SK-N-SH (cell line): ENCODE measurements at regions not wholly inside any gene's neighbourhood (a gene's known extent, or its start where the extent isn't known, plus 50 kb on each side); places are given as distances from the start of the nearest gene placed in this dataset.

ENCODE experiments used
- CTCF ChIA-PET: fragments of 300-600, 350-600 bp; formaldehyde crosslinking; extraction: SDS; loops from one replicate; lab custom pipeline; 2021; lab: Yijun Ruan, JAX
- POLR2A ChIA-PET: fragments of 350-600 bp; sonication (Branson Sonifier 250); formaldehyde crosslinking; extraction: SDS; loops from one replicate; lab custom pipeline; 2020; ENCODE audit warnings: antibody characterized with exemption, inconsistent platforms; lab: Yijun Ruan, JAX
- DNase-seq: peaks from one replicate; pipeline ENCODE4 v3.0.0; 2012
- H2AFZ ChIP-seq: fragments of 200-600 bp; sonication (generic); 2 replicates; pipeline ENCODE4 v1.8.1; 2016; ENCODE audit warnings: antibody characterized with exemption, mild to moderate bottlenecking, low read depth
- H3F3A ChIP-seq: fragments of 200-600 bp; sonication (generic); replicated peaks from 2 replicates; pipeline ENCODE3; 2016; ENCODE audit warnings: antibody characterized with exemption, mild to moderate bottlenecking; ENCODE audit not compliant: insufficient read depth
- H3K27ac ChIP-seq, 2 experiments: fragments of 200-500 bp in 1 of 2; fragments of 200-600 bp in 1 of 2; sonication (Bioruptor generic) in 1 of 2; sonication (generic), shearing (Covaris generic) in 1 of 2; 2 replicates each; pipeline versions ENCODE4 v1.5.1 to v1.6.1; 2014 to 2016; ENCODE audit warnings: low read depth in 2 of 2, inconsistent platforms in 1 of 2, low read length in 1 of 2, mild to moderate bottlenecking in 1 of 2, mixed read lengths in 1 of 2
- H3K27me3 ChIP-seq: fragments of 200-600 bp; sonication (generic), shearing (Covaris generic); 2 replicates; pipeline ENCODE4 v1.6.1; 2016; ENCODE audit warnings: mixed run types; ENCODE audit not compliant: insufficient read depth
- H3K36me3 ChIP-seq, 2 experiments: fragments of 200-500 bp in 1 of 2; fragments of 200-600 bp in 1 of 2; sonication (Bioruptor generic) in 1 of 2; sonication (generic) in 1 of 2; replicated peaks in 1 of 2; 2 replicates each; pipeline versions ENCODE3 to v1.5.1; 2014 to 2016; ENCODE audit warnings: low read length in 1 of 2, mild to moderate bottlenecking in 1 of 2; ENCODE audit not compliant: insufficient read depth in 2 of 2, control insufficient read depth in 1 of 2
- H3K4me1 ChIP-seq, 2 experiments: fragments of 200-500 bp in 1 of 2; fragments of 200-600 bp in 1 of 2; sonication (Bioruptor generic) in 1 of 2; sonication (generic), shearing (Covaris generic) in 1 of 2; 2 replicates each; pipeline versions ENCODE4 v1.5.1 to v1.6.1; 2014 to 2016; ENCODE audit warnings: low read depth in 1 of 2, low read length in 1 of 2, mixed run types in 1 of 2; ENCODE audit not compliant: insufficient read depth in 2 of 2, control insufficient read depth in 1 of 2
- H3K4me2 ChIP-seq: fragments of 200-600 bp; sonication (generic), shearing (Covaris generic); 2 replicates; pipeline ENCODE4 v1.6.1; 2017; ENCODE audit warnings: mixed run types
- H3K4me3 ChIP-seq, 2 experiments: fragments of 200-500 bp in 1 of 2; fragments of 200-600 bp in 1 of 2; sonication (Bioruptor generic) in 1 of 2; sonication (generic), shearing (Covaris generic) in 1 of 2; 2 replicates each; pipeline versions ENCODE4 v1.5.1 to v1.8.1; 2014 to 2016; ENCODE audit warnings: low read depth in 2 of 2, inconsistent platforms in 1 of 2, low read length in 1 of 2, mild to moderate bottlenecking in 1 of 2, mixed read lengths in 1 of 2, moderate library complexity in 1 of 2
- H3K79me2 ChIP-seq: fragments of 200-600 bp; sonication (generic); 2 replicates; pipeline ENCODE4 v1.8.1; 2017; ENCODE audit warnings: mild to moderate bottlenecking; ENCODE audit not compliant: insufficient read depth
- H3K9ac ChIP-seq: fragments of 200-600 bp; sonication (generic); 2 replicates; pipeline ENCODE4 v1.6.1; 2017; ENCODE audit warnings: mixed run types
- H3K9me2 ChIP-seq: fragments of 200-600 bp; sonication (generic); 2 replicates; pipeline ENCODE4 v1.6.1; 2017; ENCODE audit warnings: mixed run types
- H3K9me3 ChIP-seq: fragments of 200-600 bp; sonication (generic); 2 replicates; pipeline ENCODE4 v1.6.1; 2017; ENCODE audit warnings: mixed run types, mild to moderate bottlenecking, moderate library complexity
- H4K20me1 ChIP-seq: fragments of 200-600 bp; sonication (generic); 2 replicates; pipeline ENCODE4 v1.6.1; 2017; ENCODE audit warnings: mild to moderate bottlenecking, mixed run types; ENCODE audit not compliant: insufficient read depth
- CHD2 ChIP-seq: fragments of 150-350 bp; IDR thresholded peaks from 2 replicates; pipeline ENCODE4 v1.6.1; 2018; ENCODE audit warnings: low read length; ENCODE audit not compliant: partially characterized antibody
- ELF1 ChIP-seq: IDR thresholded peaks from 2 replicates; pipeline ENCODE4 v1.4.0; 2012
- EZH2phosphoT487 ChIP-seq: fragments of 200-600 bp; sonication (generic); IDR thresholded peaks from 2 replicates; pipeline ENCODE4 v1.6.1; 2017; ENCODE audit warnings: low read depth, mixed run types, mild to moderate bottlenecking, antibody characterized with exemption, moderate library complexity, borderline replicate concordance
- FOXJ3 ChIP-seq: sonication (generic); formaldehyde crosslinking; IDR thresholded peaks from 2 replicates; pipeline ENCODE4 v1.5.1; 2020; ENCODE audit warnings: mild to moderate bottlenecking, missing genetic modification reagents
- GABPA ChIP-seq: IDR thresholded peaks from 2 replicates; pipeline ENCODE4 v1.4.0; 2012; ENCODE audit warnings: low read depth, mild to moderate bottlenecking
- JUND ChIP-seq: IDR thresholded peaks from 2 replicates; pipeline ENCODE4 v1.4.0; 2012
- MXI1 ChIP-seq: IDR thresholded peaks from 2 replicates; pipeline ENCODE4 v1.6.1; 2012; ENCODE audit warnings: mild to moderate bottlenecking, low read depth, low read length, improper control_type of control experiment
- NFIC ChIP-seq: IDR thresholded peaks from 2 replicates; pipeline ENCODE4 v1.4.0; 2012; ENCODE audit warnings: borderline replicate concordance
- POLR2AphosphoS5 ChIP-seq: IDR thresholded peaks from 2 replicates; pipeline ENCODE4 v1.6.1; 2012; ENCODE audit warnings: low read depth, low read length
- RAD21 ChIP-seq: IDR thresholded peaks from 2 replicates; pipeline ENCODE4 v1.6.1; 2012; ENCODE audit warnings: mild to moderate bottlenecking, low read length
- RCOR1 ChIP-seq: fragments of 150-350 bp; IDR thresholded peaks from 2 replicates; pipeline ENCODE4 v1.6.1; 2017; ENCODE audit warnings: antibody characterized with exemption, low read length
- REST ChIP-seq: IDR thresholded peaks from 2 replicates; pipeline ENCODE4 v1.6.1; 2012; ENCODE audit warnings: mild to moderate bottlenecking, low read depth, low read length, moderate library complexity
- SIN3A ChIP-seq: IDR thresholded peaks from 2 replicates; pipeline ENCODE4 v1.6.1; 2012; ENCODE audit warnings: low read depth, mild to moderate bottlenecking, low read length, moderate library complexity, borderline replicate concordance
- SMC3 ChIP-seq: IDR thresholded peaks from 2 replicates; pipeline ENCODE4 v1.6.1; 2012; ENCODE audit warnings: low read depth, low read length, improper control_type of control experiment
- TCF12 ChIP-seq: IDR thresholded peaks from 2 replicates; pipeline ENCODE4 v1.4.0; 2012
- TEAD4 ChIP-seq: IDR thresholded peaks from 2 replicates; pipeline ENCODE4 v1.4.0; 2012; ENCODE audit warnings: mild to moderate bottlenecking, borderline replicate concordance; ENCODE audit not compliant: insufficient read depth
- ZBTB33 ChIP-seq: IDR thresholded peaks from 2 replicates; pipeline ENCODE4 v1.4.0; 2012; ENCODE audit warnings: low read depth, borderline replicate concordance
- WGBS: methylation state at CpG from one replicate; pipeline ENCODE4 v1.1.6; 2017; ENCODE audit warnings: low lambda C conversion rate; 5-methylcytosine and 5-hydroxymethylcytosine counted together
- TF ChIP-seq, protein P1 (sequence below): fragments of 150-350 bp; IDR thresholded peaks from 2 replicates; pipeline ENCODE4 v1.6.1; 2017; ENCODE audit warnings: antibody characterized with exemption, low read length, low read depth, borderline replicate concordance
- TF ChIP-seq, protein P2 (sequence below): fragments of 150-350 bp; IDR thresholded peaks from 2 replicates; pipeline ENCODE4 v1.6.1; 2016; ENCODE audit warnings: mild to moderate bottlenecking, low read depth, low read length
- TF ChIP-seq, protein P3 (sequence below): fragments of 200-600 bp; sonication (generic); IDR thresholded peaks from 2 replicates; pipeline ENCODE4 v1.6.1; 2017; ENCODE audit warnings: antibody characterized with exemption, mild to moderate bottlenecking, moderate library complexity

GRCh38 chr22:22983816-22984215 lies 86.5 kb upstream of the GNAZ start:
- Histone ChIP-seq H3K27ac (no peak overlapping the region), H3K9ac (no peak overlapping the region), H3K4me1 (no peaks in the 10 kb centered on the region), H3K4me3 (no peak overlapping the region), H3K27me3 (peaks cover 10% of the 10 kb centered on the region; the same call in 1 of the 2 replicates), H4K20me1 (no peaks in the 10 kb centered on the region), H3K79me2 (no peaks in the 10 kb centered on the region), H3K9me3 (peaks cover 8% of the 10 kb centered on the region; the same call in 1 of the 2 replicates), H3K9me2 (no peaks in the 10 kb centered on the region), H3K4me2 (no peak overlapping the region), H3F3A (no peaks in the 10 kb centered on the region), H2AFZ (no peak overlapping the region), H3K36me3 (no peaks in the 10 kb centered on the region)
- no peak for TF ChIP-seq POLR2AphosphoS5
- no peak for TF ChIP-seq TCF12
- no peak for TF ChIP-seq RAD21
- no peak for TF ChIP-seq EZH2phosphoT487
- TF ChIP-seq SIN3A, result no peak
- no peak for TF ChIP-seq CHD2
- TF ChIP-seq NFIC, result no peak
- TF ChIP-seq, protein P1, sequence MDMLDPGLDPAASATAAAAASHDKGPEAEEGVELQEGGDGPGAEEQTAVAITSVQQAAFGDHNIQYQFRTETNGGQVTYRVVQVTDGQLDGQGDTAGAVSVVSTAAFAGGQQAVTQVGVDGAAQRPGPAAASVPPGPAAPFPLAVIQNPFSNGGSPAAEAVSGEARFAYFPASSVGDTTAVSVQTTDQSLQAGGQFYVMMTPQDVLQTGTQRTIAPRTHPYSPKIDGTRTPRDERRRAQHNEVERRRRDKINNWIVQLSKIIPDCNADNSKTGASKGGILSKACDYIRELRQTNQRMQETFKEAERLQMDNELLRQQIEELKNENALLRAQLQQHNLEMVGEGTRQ, result no peak
- TF ChIP-seq MXI1, result no peak
- TF ChIP-seq FOXJ3 (CRISPR knock-in tag), result no peak
- TF ChIP-seq JUND, result no peak
- no peak for TF ChIP-seq SMC3
- no peak for TF ChIP-seq RCOR1
- TF ChIP-seq, protein P2, sequence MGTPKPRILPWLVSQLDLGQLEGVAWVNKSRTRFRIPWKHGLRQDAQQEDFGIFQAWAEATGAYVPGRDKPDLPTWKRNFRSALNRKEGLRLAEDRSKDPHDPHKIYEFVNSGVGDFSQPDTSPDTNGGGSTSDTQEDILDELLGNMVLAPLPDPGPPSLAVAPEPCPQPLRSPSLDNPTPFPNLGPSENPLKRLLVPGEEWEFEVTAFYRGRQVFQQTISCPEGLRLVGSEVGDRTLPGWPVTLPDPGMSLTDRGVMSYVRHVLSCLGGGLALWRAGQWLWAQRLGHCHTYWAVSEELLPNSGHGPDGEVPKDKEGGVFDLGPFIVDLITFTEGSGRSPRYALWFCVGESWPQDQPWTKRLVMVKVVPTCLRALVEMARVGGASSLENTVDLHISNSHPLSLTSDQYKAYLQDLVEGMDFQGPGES, result no peak
- TF ChIP-seq TEAD4, result no peak
- CTCF ChIA-PET, result interaction anchor here (1.0 to 1.3 kb wide), 2 partner anchors 25 to 144 kb away, joined by 3 to 6 read pairs; no protein-coding TSS in a partner anchor
- WGBS, result 0% methylated on average over 1 of the region's 1 CpG
- no peak for DNase-seq
- POLR2A ChIA-PET, result no interaction called here

DNA sequence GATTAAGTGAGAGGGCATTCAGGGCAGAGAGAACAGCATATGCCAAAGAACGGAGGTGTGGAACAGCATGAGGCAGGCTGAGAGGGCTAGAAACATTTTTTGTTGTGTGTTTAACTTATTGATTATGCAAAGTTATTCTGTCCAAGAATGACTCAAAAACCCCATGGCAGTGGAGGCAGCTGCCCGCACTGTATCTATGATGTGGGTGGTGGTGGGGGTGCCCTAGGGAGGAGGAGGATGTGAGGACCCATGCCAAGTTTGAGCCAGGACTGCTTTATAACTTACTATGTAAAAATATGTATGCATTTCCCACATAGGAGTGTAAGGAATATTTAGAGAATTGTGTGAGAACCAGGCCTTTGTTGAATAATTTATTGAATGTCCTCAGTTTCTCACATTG lies 85.4 kb upstream of the GNAZ start:
- Histone ChIP-seq H3F3A (no peaks in the 10 kb centered on the region), H3K27ac (no peak overlapping the region), H3K4me1 (no peaks in the 10 kb centered on the region), H3K27me3 (peaks cover 10% of the 10 kb centered on the region; the same call in 1 of the 2 replicates), H3K4me3 (no peak overlapping the region), H3K9ac (no peak overlapping the region), H3K79me2 (no peaks in the 10 kb centered on the region), H3K9me2 (no peaks in the 10 kb centered on the region), H3K36me3 (no peaks in the 10 kb centered on the region), H2AFZ (no peak overlapping the region), H3K9me3 (no peaks in the 10 kb centered on the region), H3K4me2 (no peak overlapping the region), H4K20me1 (no peaks in the 10 kb centered on the region)
- CTCF ChIA-PET, result interaction anchor here (1.0 to 1.3 kb wide), 2 partner anchors 26 to 143 kb away, joined by 3 to 6 read pairs; no protein-coding TSS in a partner anchor
- POLR2A ChIA-PET, result no interaction called here
- no peak for DNase-seq
- WGBS, result 57% methylated on average over 2 of the region's 2 CpGs
- TF ChIP-seq SIN3A, result no peak
- TF ChIP-seq ZBTB33, result no peak
- no peak for TF ChIP-seq FOXJ3 (CRISPR knock-in tag)
- TF ChIP-seq GABPA, result no peak
- TF ChIP-seq ELF1, result no peak
- TF ChIP-seq CHD2, result no peak
- TF ChIP-seq REST, result no peak
- TF ChIP-seq, protein P3, sequence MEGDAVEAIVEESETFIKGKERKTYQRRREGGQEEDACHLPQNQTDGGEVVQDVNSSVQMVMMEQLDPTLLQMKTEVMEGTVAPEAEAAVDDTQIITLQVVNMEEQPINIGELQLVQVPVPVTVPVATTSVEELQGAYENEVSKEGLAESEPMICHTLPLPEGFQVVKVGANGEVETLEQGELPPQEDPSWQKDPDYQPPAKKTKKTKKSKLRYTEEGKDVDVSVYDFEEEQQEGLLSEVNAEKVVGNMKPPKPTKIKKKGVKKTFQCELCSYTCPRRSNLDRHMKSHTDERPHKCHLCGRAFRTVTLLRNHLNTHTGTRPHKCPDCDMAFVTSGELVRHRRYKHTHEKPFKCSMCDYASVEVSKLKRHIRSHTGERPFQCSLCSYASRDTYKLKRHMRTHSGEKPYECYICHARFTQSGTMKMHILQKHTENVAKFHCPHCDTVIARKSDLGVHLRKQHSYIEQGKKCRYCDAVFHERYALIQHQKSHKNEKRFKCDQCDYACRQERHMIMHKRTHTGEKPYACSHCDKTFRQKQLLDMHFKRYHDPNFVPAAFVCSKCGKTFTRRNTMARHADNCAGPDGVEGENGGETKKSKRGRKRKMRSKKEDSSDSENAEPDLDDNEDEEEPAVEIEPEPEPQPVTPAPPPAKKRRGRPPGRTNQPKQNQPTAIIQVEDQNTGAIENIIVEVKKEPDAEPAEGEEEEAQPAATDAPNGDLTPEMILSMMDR, result no peak
